Osteoblast (primary cell): ENCODE measurements at regions not wholly inside any gene's neighbourhood (a gene's known extent, or its start where the extent isn't known, plus 50 kb on each side); places are given as distances from the start of the nearest gene placed in this dataset.

ENCODE experiments used
- DNase-seq: peaks from one replicate; pipeline ENCODE4 v3.0.0; 2011; ENCODE audit warnings: low spot score, mixed read lengths; ENCODE audit not compliant: insufficient read length; ENCODE audit errors: missing footprints
- H2AFZ ChIP-seq: 2 replicates; pipeline ENCODE4 v1.6.0; 2011; ENCODE audit warnings: mild to moderate bottlenecking, low read length
- H3K27ac ChIP-seq: 2 replicates; pipeline ENCODE4 v1.5.1; 2011; ENCODE audit warnings: mild to moderate bottlenecking, low read depth, low read length, moderate library complexity
- H3K27me3 ChIP-seq: 2 replicates; pipeline ENCODE4 v1.6.0; 2012; ENCODE audit warnings: mild to moderate bottlenecking, control low read depth, inconsistent platforms, low read length, moderate library complexity; ENCODE audit not compliant: insufficient read depth
- H3K36me3 ChIP-seq: 2 replicates; pipeline ENCODE4 v1.5.1; 2011; ENCODE audit warnings: mild to moderate bottlenecking, low read length, control low read depth, moderate library complexity; ENCODE audit not compliant: insufficient read depth
- H3K4me1 ChIP-seq: 2 replicates; pipeline ENCODE4 v1.5.1; 2011; ENCODE audit warnings: mild to moderate bottlenecking, low read length, control low read depth, moderate library complexity; ENCODE audit not compliant: insufficient read depth
- H3K4me2 ChIP-seq: 2 replicates; pipeline ENCODE4 v1.6.0; 2011; ENCODE audit warnings: mild to moderate bottlenecking, low read length; ENCODE audit not compliant: insufficient read depth
- H3K4me3 ChIP-seq: fragments of 200-600 bp; sonication (generic); 3 replicates; pipeline ENCODE4 v1.5.1; 2012; ENCODE audit warnings: mild to moderate bottlenecking, low read length, inconsistent platforms; ENCODE audit not compliant: insufficient read depth
- H3K79me2 ChIP-seq: 2 replicates; pipeline ENCODE4 v1.6.0; 2012; ENCODE audit warnings: mild to moderate bottlenecking, low read length, control low read depth, inconsistent platforms; ENCODE audit not compliant: insufficient read depth
- H3K9me3 ChIP-seq: 2 replicates; pipeline ENCODE4 v1.5.1; 2011; ENCODE audit warnings: low read depth, low read length, control low read depth
- H4K20me1 ChIP-seq: 2 replicates; pipeline ENCODE4 v1.6.0; 2012; ENCODE audit warnings: mild to moderate bottlenecking, low read length, control low read depth; ENCODE audit not compliant: insufficient read depth
- TF ChIP-seq, protein P1 (sequence below): IDR thresholded peaks from 2 replicates; pipeline ENCODE4 v1.5.1; 2011; ENCODE audit warnings: mild to moderate bottlenecking, low read depth, low read length, moderate library complexity; ENCODE audit errors: extremely low read depth

DNA sequence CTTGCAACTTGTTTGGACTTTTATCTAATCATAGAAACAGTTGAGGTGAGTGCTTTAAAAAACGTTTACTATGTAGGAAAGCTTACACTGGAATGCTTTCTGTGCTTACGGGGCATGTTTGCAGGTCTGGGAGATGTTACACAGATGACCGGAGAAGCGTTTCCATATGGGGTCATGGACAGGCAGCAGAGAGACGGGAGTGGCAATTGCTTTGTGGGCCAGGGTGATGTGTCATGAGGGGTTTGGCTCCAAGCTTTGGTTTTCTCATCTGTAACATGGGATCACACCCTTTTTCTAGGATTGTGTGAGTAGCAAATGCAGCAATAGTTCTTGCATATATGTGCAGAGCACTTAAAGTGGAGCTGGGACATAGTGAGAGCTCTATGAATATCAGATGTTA, 174.8 kb upstream of the MKI67 start:
- Histone ChIP-seq H2AFZ (no peak overlapping the region), H3K27ac (no peak overlapping the region), H3K27me3 (no peaks in the 10 kb centered on the region), H3K4me3 (no peak overlapping the region), H3K36me3 (no peaks in the 10 kb centered on the region), H3K4me1 (no peaks in the 10 kb centered on the region), H3K79me2 (no peaks in the 10 kb centered on the region), H3K9me3 (no peaks in the 10 kb centered on the region), H4K20me1 (no peaks in the 10 kb centered on the region), H3K4me2 (no peak overlapping the region)
- DNase-seq, result no peak
- TF ChIP-seq, protein P1, sequence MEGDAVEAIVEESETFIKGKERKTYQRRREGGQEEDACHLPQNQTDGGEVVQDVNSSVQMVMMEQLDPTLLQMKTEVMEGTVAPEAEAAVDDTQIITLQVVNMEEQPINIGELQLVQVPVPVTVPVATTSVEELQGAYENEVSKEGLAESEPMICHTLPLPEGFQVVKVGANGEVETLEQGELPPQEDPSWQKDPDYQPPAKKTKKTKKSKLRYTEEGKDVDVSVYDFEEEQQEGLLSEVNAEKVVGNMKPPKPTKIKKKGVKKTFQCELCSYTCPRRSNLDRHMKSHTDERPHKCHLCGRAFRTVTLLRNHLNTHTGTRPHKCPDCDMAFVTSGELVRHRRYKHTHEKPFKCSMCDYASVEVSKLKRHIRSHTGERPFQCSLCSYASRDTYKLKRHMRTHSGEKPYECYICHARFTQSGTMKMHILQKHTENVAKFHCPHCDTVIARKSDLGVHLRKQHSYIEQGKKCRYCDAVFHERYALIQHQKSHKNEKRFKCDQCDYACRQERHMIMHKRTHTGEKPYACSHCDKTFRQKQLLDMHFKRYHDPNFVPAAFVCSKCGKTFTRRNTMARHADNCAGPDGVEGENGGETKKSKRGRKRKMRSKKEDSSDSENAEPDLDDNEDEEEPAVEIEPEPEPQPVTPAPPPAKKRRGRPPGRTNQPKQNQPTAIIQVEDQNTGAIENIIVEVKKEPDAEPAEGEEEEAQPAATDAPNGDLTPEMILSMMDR, result no peak

GRCh38 chr10:128302808-128303207, 176.6 kb upstream of the MKI67 start:
- Histone ChIP-seq H3K79me2 (no peaks in the 10 kb centered on the region), H3K36me3 (no peaks in the 10 kb centered on the region), H3K4me2 (no peak overlapping the region), H3K27me3 (no peaks in the 10 kb centered on the region), H4K20me1 (no peaks in the 10 kb centered on the region), H2AFZ (no peak overlapping the region), H3K4me1 (no peaks in the 10 kb centered on the region), H3K4me3 (no peak overlapping the region), H3K27ac (no peak overlapping the region), H3K9me3 (no peaks in the 10 kb centered on the region)
- DNase-seq, result no peak
- TF ChIP-seq, protein P1, result no peak

DNA sequence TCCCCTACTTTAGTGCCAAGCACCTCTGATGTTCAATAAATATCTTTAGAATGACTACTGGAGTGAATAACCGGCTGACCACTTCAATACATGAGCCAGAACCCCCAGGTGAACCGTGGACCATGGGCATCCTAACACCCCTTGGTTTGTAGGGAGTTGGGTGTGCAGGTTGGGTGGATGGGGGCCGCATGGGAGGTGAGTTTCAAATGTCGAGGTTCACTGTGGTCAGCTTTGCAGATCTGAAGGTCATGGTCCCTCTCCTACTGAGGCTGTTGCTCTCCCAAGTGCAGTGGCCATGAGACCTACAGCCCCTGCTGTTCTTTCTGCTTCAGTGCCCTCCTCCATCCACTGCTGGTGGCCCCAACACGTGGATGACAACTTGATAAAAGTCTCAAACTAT, 178.0 kb upstream of the MKI67 start:
- TF ChIP-seq, protein P1, result no peak
- H3K4me1 ChIP-seq, result no peaks in the 10 kb centered on the region
- H3K36me3 ChIP-seq, result no peaks in the 10 kb centered on the region
- H3K27ac ChIP-seq, result no peak overlapping the region
- no peaks in the 10 kb centered on the region for H3K9me3 ChIP-seq
- no peak overlapping the region for H3K4me3 ChIP-seq
- no peak overlapping the region for H3K4me2 ChIP-seq
- H3K27me3 ChIP-seq, result no peaks in the 10 kb centered on the region
- no peaks in the 10 kb centered on the region for H4K20me1 ChIP-seq
- DNase-seq, result no peak
- H2AFZ ChIP-seq, result no peak overlapping the region
- no peaks in the 10 kb centered on the region for H3K79me2 ChIP-seq

DNA sequence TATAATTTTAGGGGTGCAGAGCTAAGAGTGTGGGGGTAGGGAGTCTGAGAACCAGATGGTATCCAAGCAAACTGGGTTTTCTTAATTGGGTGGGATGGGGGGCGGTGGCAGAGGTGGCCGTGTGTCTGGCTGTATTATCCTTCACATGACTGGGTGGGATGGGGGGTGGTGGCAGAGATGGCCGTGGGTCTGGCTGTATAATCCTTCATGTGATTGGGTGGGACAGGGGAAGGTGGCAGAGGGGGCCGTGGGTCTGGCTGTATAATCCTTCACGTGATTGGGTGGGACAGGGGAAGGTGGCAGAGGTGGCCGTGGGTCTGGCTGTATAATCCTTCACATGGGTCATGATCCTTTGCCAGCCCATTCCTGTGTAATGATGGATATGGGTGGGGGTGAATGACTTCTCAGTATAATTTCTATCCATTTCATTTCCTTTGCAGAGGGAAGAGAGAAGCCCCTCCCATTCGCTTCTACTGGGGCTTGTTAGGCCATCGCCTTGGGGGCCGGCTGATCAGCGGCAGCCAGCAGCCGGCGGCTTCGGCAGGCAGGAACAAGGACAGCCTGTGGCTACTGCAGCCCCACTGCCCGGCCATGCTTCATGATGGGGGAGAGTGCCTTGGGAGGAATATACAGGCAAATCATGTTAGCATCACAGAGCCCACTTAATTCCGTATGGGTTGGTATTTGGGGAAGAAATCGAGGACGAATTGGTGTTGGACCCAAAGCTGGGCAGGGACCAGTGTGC, 179.6 kb upstream of the MKI67 start:
- Histone ChIP-seq H3K27me3 (no peaks in the 10 kb centered on the region), H3K4me3 (no peak overlapping the region), H3K36me3 (no peaks in the 10 kb centered on the region), H3K9me3 (no peaks in the 10 kb centered on the region), H3K4me1 (no peaks in the 10 kb centered on the region), H3K79me2 (no peaks in the 10 kb centered on the region), H2AFZ (no peak overlapping the region), H4K20me1 (no peaks in the 10 kb centered on the region), H3K27ac (no peak overlapping the region), H3K4me2 (no peak overlapping the region)
- TF ChIP-seq, protein P1, result no peak
- no peak for DNase-seq
